ENCODE measurements at regions not wholly inside any gene's neighbourhood (a gene's known extent, or its start where the extent isn't known, plus 50 kb on each side); places are given as distances from the start of the nearest gene placed in this dataset.
"Not testable (repeated sequence)": the region's sequence is repeated elsewhere in the genome, so short reads cannot be mapped to it uniquely, and the experiment has no call there.

DNA sequence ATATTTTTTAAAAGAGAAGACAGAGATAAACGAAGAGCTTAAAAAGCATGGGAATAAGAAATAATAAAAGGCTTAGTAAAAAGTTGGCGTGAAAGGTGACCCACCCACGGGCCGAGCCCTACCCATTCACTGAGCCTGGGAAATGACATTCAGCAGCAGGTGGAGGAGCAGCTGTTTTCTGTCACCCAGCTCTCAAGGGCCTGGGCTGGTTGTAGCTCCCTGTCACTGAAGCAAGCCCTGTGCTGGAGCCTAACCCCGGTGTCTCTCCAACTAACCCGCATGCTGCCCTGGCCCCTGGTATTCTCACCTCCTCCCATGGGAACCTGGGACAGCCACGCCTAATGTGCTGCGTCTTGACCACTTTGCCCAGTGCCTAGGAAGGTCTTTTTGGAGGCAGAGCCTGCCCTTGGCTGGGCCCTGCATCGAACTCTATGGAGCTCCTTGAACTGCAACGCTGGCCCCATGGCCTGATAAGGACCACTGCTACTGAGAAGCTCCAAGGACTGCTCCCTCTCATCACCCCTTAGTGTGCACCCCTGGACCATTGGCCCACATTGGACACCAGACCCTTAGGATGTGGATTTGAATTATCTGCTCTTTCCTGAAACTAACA is 68.8 kb upstream of the IYD start:
- DNase-seq (ENCODE audit: low spot score), result no peak

DNA sequence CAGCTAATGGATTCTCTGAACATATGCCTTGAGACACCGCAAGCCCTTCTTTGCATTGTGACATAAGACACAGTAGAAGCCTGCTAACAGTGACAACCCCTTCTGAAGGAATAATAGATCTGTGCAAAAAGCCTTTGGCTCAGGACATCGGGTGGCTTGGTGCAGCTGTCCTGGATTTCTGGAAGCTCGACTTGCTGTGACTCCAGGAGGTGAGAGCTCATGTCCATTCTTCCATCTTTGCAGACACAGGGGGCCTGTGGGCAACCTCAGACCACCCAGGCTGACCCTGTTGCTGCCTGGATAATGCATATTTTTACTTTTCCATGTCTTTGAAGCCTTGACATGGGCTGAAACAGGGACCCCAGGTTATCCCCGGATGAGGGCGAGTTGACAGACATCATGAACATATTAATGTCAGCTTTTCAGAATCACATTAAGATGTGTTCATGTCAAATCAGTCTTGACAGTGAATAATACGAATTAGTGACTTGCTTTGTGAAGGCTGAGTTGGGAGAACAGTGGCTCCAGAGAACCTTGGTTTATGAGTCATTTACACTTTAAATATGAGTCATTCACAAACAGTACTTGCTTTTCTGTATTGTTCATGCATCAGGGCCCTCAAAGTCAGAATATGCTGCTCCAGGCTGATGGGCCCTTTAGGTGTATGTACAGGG is 66.8 kb upstream of the IYD start:
- peak; percentile 20 for DNase-seq (ENCODE audit: low spot score)

DNA sequence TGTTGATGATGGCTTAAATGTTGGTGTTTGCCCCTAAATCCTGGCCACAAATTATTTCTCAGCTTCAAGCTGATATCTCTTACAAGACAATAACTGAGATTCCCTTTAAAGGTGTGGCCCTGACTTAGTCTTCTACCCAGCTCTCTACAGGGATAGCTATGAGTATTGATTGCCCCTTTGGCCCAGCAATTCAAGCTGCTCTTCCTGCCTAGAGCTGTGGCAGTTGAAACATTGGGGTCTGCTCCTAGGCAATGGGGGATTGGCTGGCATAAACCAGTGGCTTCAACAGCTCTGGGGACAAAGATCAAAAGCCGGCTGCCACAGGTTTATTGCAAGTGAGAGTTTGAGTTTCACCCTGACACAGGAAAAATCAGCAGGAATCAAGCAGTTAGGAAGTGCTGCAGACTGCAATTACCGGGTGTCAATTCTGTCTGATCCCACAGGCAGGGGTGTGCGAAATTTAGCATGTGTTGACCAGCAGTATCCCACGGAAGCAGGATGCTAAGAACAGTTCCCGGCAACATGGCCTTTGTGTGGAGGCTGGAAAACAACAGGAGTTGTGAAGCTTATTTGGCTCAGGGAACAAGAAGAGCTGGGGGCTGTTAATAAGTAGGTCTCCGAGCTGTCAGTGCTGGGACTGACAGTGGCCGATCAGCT is 66.2 kb upstream of the IYD start:
- no peak for DNase-seq (ENCODE audit: low spot score)

DNA sequence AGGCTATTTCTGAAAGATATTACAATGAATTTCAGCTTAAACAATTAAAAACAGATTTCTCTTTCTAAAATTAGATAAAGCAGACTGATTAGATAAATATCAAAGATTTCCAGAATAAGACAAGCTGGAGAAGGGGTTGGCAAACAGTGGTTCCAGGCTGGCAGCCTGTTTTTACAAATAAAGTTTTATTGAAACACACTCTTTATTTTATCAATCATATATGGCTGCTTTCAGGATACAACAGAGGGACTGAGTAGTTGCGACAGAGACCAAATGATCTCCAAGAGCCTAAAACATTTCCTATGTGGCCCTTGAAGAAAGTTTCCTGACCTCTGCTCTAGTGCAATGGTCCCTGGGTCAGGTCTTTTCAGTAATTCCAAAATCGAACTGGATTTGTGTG is 65.6 kb upstream of the IYD start:
- no peak for DNase-seq (ENCODE audit: low spot score)

DNA sequence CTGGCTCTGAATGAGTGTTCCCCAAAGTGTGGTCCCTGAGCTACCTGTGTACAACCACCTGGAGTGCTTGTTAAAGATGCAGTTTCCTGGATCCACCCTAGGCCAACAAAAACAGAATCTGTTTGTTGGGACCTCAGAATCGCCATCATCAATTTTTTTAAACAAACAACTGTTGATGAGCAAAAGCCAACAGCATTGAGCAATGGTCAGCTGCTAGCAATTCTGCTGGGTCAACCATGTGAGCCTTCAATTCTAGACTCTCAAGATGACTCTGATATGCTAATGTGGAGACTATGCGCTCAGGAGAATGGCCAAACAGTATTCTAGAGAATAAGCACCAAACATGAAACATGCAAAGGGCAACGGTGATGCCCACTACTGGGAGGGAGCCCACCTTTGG is 64.4 kb upstream of the IYD start:
- DNase-seq (ENCODE audit: low spot score), result no peak

DNA sequence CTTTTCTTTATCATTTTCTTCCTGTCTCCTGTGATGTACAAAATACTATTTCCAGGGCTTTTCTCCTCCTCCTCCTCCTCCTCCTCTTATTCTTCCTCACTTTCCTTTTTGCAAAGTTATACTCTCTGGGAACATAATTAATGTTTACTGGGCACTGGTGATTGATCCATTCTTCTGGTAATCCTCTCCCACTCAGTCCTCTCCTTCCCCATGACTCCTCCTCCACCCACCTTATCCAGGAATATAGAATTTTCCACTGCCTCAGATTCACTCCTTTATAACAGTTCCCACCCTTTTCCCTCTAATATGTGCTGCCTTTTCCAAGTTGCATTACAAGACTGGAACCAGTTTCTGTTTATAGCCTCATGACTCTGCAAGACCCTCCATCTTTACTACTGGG is 62.5 kb upstream of the IYD start:
- DNase-seq (ENCODE audit: low spot score), result no peak

DNA sequence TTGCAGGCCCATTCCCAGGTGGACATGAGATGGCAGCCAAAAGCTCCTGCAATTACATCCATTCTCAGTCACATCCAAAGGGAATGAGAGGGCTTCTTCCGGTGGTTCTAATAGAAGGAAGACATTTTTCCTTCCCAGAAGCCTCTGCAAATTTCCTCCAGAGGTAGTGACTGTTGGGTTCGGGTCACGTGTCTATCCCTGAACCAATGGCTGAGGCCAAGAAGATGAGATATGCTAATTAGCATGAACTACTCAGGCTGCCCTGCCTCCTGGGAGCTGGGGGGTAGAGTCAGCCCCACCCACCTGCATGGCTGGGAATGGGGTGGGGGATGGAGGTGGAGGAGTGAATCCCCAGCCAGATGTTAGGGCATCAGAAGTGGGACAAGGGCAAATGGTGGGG is 61.3 kb upstream of the IYD start:
- DNase-seq (ENCODE audit: low spot score), result no peak

DNA sequence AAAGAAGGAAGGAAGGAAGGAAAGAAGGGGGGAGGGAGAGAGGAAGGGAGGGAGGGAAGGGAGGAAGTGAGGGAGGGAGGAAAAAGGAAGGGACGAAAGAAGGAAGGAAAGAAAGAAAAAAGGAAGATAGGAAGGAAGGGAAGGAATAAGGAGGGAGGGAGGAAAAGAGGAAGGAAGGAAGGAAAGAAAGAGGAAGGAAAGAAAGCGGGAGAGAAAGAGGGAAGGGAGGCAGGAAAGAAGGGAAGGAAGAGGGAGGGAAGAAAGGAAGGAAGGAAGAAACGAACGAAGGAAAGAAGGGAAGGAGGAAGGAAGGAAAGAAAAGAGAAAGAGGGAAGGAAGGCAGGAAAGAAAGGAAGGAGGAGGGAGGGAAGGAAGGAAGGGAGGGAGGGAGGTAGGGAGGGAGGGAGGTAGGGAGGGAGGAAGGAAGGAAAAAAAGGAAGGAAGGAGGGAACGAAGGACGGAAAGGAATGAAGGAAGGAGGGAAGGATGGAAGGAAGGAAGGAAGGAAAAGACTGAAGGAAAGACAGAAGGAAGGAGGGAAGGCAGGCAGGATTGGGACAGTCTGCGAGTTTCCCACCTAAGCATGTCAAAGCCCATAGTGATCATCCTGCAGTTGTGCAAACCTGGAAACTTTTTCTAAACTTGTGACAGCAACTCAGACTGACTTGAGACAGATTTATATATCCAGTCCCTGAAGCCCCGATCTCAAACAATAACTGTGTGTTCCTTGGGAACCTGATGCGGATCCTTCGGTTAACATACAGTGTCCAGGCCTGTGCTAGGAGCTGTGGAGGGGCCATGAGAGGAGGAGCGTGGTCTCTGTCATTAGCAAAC is 59.8 kb upstream of the IYD start:
- no peak for DNase-seq (ENCODE audit: low spot score)

DNA sequence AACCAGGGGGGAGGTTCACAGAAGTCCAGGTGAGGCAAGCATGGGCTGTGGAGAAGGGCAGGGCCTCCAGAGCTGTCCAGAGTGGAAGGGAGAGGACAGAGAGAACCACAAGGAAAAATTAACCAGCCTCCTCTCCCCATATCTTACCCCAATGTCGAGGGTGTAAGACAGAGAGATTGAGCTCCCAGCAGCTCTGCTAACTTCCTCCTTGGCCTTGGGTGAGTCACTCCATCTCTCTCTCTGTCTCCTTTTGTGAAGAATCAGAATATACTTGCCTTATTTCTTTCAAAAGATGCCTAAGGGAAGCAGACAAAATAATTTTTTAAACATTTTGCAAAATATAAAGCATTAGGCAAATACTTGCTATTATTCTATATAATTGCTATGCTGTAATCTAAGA is 58.3 kb upstream of the IYD start:
- DNase-seq (ENCODE audit: low spot score), result no peak

DNA sequence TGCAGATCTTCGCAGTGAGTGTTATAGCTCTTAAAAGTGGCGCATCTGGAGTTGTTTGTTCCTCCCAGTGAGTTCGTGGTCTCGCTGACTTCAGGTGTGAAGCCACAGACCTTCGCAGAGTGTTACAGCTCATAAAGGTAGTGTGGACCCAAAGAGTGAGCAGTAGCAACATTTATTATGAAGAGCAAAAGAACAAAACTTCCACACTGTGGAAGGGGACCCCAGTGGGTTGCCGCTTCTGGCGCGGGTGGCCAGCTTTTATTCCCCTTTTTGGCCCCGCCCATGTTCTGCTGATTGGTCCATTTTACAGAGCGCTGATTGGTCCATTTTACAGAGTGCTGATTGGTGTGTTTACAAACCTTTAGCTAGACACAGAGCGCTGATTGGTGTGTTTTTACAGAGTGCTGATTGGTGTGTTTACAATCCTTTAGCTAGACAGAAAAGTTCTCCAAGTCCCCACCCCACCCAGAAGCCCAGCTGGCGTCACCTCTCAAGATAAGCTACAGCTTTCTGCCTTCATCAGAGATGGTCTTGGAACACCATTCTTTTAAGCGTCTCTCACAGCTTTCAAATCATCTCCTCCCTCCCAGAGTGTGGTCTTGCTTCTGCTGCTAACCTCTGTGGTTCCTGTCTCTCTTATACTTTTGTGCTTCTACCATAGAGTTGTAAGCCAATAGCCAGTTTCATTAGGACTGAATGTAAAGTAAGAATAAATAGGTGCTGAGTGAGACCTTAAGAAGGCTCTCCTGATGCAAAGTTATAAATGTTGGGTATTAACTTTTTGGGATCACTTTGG is 57.5 kb upstream of the IYD start:
- DNase-seq (ENCODE audit: low spot score), result not testable (repeated sequence)

DNA sequence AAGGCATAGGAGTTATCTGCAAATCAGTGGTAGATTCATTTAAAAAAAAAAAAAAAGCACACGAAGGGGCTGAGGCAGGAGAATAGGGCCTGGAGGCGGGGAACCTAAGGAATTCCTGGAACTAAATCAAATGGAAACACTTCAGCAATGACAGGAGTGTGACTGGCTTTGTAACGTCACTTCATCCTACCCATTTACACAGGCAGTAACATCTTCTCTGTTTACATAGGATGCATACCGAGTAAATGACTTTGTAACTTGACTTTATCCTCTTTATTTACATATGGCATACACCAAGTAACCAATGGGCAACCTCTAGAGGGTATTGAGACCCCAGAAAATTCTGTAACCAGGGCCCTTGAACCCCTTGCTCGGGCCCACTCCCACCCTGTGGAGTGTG is 56.4 kb upstream of the IYD start:
- no peak for DNase-seq (ENCODE audit: low spot score)

DNA sequence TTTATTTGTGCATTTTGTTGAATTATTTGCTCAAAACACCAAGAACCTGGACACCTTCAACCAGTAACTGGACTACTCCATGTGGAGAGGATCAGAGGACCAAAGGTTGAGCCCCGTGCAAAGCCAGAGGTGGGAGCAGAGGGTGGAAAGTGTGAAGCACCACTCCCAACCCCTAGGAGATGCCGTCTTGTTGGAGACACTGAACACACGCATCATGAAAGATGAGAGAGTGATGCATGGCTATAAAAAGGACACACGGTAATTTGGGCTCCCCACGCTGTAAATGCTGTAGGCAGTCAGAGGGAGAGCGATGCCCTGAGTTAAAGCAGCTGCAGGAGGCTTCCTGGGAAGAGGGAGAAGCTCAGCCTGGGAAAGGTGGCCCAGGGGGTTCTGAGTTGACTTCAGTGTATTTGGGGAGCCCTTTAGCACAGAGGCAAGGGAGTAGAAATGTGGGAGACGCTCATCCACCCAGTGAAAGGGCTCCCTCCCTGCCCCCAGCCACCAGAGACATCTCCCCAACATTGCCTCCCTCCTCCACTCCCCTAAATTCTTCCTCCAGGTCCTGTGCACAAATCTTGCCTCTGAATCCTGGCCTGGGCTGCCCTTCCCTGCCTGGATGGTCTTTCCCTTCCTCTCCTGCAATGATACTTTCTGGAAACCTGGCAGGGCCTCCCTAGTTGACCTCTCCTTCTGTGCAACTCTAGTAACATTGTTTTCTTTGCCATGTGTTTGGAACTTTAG is 55.8 kb upstream of the IYD start:
- no peak for DNase-seq (ENCODE audit: low spot score)

DNA sequence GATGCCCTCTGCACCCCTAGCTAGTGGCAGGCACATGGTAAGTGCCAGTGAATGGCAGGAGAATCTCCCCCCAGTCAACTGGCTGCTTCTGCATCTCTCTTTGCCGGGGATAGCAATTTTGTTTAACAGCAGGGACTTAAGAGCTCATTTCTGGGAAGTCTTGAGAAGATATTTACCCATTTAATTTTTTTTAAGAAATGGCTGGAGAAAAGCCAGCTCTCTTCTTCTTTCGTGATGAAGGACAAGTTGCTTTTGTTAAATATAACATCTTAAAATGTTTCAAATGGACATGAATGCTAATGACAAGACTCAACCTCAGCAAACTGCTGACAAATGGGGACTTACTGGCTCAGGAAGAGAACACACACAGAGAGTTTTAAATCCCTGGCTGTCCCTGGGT is 55.0 kb upstream of the IYD start:
- no peak for DNase-seq (ENCODE audit: low spot score)

DNA sequence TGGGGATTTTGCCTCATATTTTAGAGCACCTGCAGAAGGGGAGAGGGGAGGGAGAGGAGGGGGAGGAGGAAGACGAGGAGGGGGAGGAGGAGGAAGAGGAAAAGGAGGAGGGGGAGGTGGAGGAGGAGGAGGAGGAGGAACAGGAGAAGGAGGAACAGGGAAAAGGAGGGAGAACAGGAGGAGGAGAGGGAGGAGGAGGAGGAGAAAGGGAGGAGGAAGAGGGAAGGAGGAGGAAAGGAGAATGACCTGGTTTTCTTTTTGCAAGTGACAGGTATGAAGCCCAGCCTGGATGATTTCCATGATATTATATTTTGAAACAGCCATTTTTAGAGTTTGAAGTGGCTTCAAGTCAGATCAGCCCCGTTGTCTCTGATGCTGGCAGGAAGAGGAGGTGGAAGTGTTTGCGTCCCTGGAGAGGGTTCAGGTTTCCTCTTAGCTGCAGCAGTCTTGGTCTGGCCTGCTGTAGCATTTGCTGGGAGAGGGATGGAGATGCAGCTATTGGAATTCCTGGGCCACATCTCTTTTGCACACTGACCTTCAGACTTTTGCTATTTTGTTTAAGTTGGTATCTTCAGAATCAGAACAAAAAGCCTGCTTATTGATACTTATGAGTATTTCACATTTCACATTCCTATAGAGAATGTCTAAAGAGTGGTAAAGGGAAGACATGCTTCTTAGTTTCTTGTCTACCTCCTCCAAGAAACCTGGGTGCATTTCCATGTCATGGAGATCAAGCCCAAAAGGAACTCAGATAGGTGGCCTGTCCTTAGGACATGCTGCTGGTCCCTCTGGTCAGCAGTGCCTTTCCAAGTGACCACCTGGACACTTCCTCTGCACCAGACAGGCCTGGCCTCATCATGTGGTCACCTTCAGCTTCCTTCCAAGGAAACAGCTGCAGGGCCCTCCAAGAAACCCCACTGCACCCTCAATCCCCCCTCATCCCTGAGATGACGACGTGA is 54.3 kb upstream of the IYD start:
- DNase-seq (ENCODE audit: low spot score), result no peak

DNA sequence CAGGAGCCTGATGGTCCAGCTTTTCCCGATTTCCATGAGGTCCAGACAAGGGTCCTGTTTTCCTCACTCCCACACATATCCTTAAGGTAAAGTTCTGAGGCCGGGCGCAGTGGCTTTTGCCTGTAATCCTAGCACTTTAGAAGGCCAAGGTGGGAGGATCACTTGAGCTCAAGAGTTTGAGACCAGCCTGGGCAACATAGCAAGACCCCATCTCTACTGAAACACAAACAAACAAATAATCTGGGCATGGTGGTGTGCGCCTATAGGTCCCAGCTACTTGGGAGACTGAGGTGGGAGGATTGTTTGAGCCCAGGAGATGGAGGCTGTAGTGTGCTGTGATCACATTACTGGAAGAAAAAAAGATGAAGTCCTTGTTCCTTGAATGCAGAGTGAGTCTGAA is 53.2 kb upstream of the IYD start:
- no peak for DNase-seq (ENCODE audit: low spot score)

DNA sequence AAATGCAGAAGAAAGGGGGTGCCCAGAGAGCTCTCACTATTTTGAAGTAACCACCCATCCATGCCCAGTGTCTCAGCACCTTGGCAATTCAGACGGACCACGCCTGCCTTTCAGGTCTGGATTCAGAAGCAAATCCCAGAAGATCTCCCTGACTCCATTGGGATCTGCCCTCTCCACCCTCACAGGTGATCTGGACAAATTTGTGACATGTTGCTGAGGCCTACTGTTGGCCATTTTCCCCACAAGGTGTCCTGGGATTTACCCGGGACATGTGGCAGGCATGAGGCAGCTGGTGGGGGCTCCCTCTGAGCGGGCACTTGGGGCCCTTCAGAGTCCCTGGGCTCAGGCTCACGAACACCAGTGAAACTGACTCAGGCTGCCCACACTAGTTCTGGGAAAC is 51.9 kb upstream of the IYD start:
- DNase-seq (ENCODE audit: low spot score), result no peak
